NCI-H2107 treated with DMSO at 0.1 percent for 48 hours (cell line): ENCODE measurements at regions not wholly inside any gene's neighbourhood (a gene's known extent, or its start where the extent isn't known, plus 50 kb on each side); places are given as distances from the start of the nearest gene placed in this dataset.

Source experiments
- DNase-seq: peaks from one replicate; lab custom pipeline; 2025; ENCODE audit not compliant: unreplicated experiment; lab: John Stamatoyannopoulos, UW

- no peak for DNase-seq
These were observed 356.4 kb downstream of the TDRD15 start for GRCh38 chr2:21480162-21480561.

GRCh38 chr2:21484643-21485042 lies 360.9 kb downstream of the TDRD15 start:
- no peak for DNase-seq

- no peak for DNase-seq
These were observed 362.7 kb downstream of the TDRD15 start for GRCh38 chr2:21486445-21486844.

- no peak for DNase-seq
These were observed 365.3 kb downstream of the TDRD15 start for GRCh38 chr2:21489080-21489479.

GRCh38 chr2:21498016-21498415 lies 374.2 kb downstream of the TDRD15 start:
- DNase-seq, result no peak

GRCh38 chr2:21500401-21500945 lies 376.7 kb downstream of the TDRD15 start:
- DNase-seq, result no peak

- no peak for DNase-seq
These were observed 377.7 kb downstream of the TDRD15 start for GRCh38 chr2:21501376-21502027.

- DNase-seq, result no peak
These were observed 392.1 kb downstream of the TDRD15 start for GRCh38 chr2:21515903-21516302.

GRCh38 chr2:21519412-21519811 lies 395.6 kb downstream of the TDRD15 start:
- no peak for DNase-seq

- DNase-seq, result no peak
These were observed 396.1 kb downstream of the TDRD15 start for GRCh38 chr2:21519821-21520220.

- DNase-seq, result no peak
These were observed 412.1 kb downstream of the TDRD15 start for GRCh38 chr2:21535826-21536225.

- DNase-seq, result no peak
These were observed 415.9 kb downstream of the TDRD15 start for GRCh38 chr2:21539685-21540084.

- DNase-seq, result no peak
These were observed 419.9 kb downstream of the TDRD15 start for GRCh38 chr2:21543630-21544029.

- DNase-seq, result no peak
These were observed 420.6 kb downstream of the TDRD15 start for GRCh38 chr2:21544392-21544791.

GRCh38 chr2:21552981-21553380 lies 429.2 kb downstream of the TDRD15 start:
- no peak for DNase-seq

- DNase-seq, result no peak
These were observed 435.6 kb downstream of the TDRD15 start for GRCh38 chr2:21559351-21559750.

- no peak for DNase-seq
These were observed 438.2 kb downstream of the TDRD15 start for GRCh38 chr2:21561965-21562364.

GRCh38 chr2:21567395-21567794 lies 443.6 kb downstream of the TDRD15 start:
- DNase-seq, result no peak

- no peak for DNase-seq
These were observed 447.9 kb downstream of the TDRD15 start for GRCh38 chr2:21571686-21572085.

- no peak for DNase-seq
These were observed 456.6 kb downstream of the TDRD15 start for GRCh38 chr2:21580391-21580790.

- no peak for DNase-seq
These were observed 462.1 kb downstream of the TDRD15 start for GRCh38 chr2:21585881-21586280.

GRCh38 chr2:21590026-21590690 lies 466.4 kb downstream of the TDRD15 start:
- DNase-seq, result no peak

- no peak for DNase-seq
These were observed 468.2 kb downstream of the TDRD15 start for GRCh38 chr2:21591926-21592325.
